ENCODE measurements at regions not wholly inside any gene's neighbourhood (a gene's known extent, or its start where the extent isn't known, plus 50 kb on each side); places are given as distances from the start of the nearest gene placed in this dataset.

DNA sequence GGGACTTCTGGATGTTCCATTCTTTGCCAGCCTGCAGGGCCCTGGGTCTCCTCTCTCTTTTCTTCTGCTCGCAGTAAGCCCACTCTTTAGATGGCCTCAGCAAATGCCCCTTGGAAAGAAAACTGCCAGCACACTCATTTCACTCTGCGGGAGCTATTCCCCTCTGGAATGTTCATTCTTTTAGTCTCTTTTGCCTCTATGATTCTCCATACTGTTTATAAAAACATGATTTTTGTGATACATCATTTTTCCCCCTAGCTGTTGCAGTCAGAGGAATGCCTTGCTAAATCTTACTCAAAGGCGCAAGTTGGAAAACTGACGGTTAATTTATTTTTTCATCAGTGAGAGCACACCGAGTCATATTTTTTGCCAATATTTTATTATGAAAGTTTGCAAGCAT lies 184.9 kb downstream of the SNX19 start:
- TF ChIP-seq, protein P1, sequence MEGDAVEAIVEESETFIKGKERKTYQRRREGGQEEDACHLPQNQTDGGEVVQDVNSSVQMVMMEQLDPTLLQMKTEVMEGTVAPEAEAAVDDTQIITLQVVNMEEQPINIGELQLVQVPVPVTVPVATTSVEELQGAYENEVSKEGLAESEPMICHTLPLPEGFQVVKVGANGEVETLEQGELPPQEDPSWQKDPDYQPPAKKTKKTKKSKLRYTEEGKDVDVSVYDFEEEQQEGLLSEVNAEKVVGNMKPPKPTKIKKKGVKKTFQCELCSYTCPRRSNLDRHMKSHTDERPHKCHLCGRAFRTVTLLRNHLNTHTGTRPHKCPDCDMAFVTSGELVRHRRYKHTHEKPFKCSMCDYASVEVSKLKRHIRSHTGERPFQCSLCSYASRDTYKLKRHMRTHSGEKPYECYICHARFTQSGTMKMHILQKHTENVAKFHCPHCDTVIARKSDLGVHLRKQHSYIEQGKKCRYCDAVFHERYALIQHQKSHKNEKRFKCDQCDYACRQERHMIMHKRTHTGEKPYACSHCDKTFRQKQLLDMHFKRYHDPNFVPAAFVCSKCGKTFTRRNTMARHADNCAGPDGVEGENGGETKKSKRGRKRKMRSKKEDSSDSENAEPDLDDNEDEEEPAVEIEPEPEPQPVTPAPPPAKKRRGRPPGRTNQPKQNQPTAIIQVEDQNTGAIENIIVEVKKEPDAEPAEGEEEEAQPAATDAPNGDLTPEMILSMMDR (IDR thresholded peaks at IDR 0.05) = no peak
- TF ChIP-seq POLR2A (IDR thresholded peaks at IDR 0.05) = no peak

All from uterus (tissue), 2 donors.